AG10803 (cell line): ENCODE measurements at regions not wholly inside any gene's neighbourhood (a gene's known extent, or its start where the extent isn't known, plus 50 kb on each side); places are given as distances from the start of the nearest gene placed in this dataset.

Source experiments
- DNase-seq: peaks from one replicate; pipeline ENCODE4 v3.0.0; 2010; ENCODE audit warnings: low read depth
- H3K4me3 ChIP-seq: 2 replicates; pipeline ENCODE4 v1.5.1; 2011; ENCODE audit warnings: mild to moderate bottlenecking, low read length, control low read depth
- TF ChIP-seq, protein P1 (sequence below): conservative IDR thresholded peaks from 2 replicates; pipeline ENCODE4 v1.5.1; 2011; ENCODE audit warnings: mild to moderate bottlenecking, low read length, control low read depth, inconsistent platforms

DNA sequence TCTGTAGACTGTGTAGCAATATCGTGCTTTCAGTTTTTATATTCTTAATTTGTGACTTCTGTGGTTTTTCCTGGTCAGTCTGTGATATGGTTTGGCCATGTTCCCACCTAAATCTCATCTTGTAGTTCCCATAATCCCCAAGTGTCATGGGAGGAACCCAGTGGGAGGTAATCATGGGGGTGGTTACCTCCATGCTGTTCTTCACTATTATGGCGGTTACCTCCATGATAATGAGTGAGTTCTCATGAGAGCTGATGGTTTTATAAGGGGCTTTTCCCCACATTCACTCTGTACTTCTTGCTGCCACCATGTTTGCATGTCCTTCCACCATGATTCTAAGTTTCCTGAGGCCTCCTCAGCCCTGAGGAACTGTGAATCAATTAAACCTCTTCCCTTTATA lies 169.8 kb downstream of the LEPR start:
- TF ChIP-seq, protein P1, sequence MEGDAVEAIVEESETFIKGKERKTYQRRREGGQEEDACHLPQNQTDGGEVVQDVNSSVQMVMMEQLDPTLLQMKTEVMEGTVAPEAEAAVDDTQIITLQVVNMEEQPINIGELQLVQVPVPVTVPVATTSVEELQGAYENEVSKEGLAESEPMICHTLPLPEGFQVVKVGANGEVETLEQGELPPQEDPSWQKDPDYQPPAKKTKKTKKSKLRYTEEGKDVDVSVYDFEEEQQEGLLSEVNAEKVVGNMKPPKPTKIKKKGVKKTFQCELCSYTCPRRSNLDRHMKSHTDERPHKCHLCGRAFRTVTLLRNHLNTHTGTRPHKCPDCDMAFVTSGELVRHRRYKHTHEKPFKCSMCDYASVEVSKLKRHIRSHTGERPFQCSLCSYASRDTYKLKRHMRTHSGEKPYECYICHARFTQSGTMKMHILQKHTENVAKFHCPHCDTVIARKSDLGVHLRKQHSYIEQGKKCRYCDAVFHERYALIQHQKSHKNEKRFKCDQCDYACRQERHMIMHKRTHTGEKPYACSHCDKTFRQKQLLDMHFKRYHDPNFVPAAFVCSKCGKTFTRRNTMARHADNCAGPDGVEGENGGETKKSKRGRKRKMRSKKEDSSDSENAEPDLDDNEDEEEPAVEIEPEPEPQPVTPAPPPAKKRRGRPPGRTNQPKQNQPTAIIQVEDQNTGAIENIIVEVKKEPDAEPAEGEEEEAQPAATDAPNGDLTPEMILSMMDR, result no peak
- no peak for DNase-seq
- no peak overlapping the region for H3K4me3 ChIP-seq

DNA sequence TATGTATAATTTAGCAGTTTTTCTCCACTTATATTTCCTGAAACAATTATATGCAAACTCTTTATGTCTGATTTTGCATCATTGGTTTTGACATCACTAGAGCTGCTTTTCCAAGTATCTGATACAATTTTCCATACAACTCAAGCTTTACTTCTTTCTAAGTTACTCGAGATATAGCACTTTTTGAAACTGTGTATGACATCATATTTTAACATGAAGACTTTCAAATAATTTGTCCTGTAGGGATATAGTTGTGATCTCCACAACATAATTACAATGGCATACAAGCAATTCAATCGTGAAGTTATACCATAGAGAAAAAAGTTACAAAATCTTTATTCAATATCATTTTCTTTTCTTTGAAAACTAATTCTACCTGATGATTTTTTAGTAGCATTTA lies 173.0 kb downstream of the LEPR start:
- TF ChIP-seq, protein P1, result no peak
- no peak overlapping the region for H3K4me3 ChIP-seq
- no peak for DNase-seq

DNA sequence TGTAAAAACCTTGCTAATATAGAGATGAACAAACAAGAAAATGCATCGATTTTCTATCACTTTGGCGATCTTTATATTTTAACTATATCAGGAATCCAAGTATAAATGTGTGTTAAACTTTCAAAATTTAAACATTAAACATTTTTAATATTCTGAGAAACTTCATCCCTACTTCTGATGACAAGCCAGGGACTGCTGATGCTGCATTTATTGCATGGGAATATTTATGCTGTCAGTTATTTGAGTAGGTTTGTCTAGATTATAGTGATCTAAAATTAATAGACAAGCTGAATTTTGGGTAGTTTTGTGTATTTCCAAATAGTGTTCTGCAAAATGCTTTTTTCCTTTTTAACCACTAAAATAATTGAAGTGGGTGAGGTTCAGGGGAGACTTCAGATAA lies 175.3 kb downstream of the LEPR start:
- TF ChIP-seq, protein P1, result no peak
- DNase-seq, result no peak

DNA sequence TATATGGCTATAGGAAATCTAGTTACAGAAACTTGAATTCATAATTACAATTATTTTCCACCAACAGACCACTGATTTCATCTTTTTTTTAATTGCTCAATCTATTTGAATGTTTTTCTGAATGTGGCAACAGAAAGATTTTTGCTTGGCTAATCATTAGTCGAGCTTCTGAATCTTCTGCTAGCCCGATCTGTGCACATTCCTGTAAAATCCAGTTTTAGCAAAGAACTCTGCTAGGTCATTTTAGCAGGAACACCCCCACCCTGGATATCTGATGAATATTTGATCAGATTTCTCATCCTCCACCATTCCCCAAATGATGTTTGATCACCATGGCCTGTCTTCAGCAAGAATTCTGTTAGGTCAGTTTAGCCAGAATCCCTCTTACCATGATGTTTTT lies 176.3 kb downstream of the LEPR start:
- H3K4me3 ChIP-seq, result no peak overlapping the region
- DNase-seq, result no peak
- TF ChIP-seq, protein P1, result no peak

More for the DNA sequence above, 175.3 kb downstream of the LEPR start:
- no peak overlapping the region for H3K4me3 ChIP-seq

DNA sequence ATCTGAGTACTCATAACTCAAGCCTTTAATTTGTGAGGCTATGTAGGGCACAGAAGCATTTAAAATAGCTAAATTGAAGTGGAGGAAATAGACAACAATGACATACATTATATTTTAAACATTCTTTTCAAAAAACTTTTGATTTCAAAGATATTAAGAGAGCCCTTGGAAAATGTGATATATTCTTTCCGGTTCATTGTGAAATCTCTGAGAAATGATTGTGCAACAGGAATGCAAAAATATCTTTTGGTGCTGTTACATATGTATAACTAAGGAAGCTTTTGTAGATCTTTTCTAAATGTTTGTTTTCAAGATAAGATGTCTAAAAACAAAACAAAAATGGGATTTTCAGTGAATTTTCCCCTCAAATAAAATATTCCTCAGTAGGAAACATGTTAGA lies 185.2 kb downstream of the LEPR start:
- TF ChIP-seq, protein P1, result no peak
- no peak overlapping the region for H3K4me3 ChIP-seq
- DNase-seq, result peak; percentile 15

DNA sequence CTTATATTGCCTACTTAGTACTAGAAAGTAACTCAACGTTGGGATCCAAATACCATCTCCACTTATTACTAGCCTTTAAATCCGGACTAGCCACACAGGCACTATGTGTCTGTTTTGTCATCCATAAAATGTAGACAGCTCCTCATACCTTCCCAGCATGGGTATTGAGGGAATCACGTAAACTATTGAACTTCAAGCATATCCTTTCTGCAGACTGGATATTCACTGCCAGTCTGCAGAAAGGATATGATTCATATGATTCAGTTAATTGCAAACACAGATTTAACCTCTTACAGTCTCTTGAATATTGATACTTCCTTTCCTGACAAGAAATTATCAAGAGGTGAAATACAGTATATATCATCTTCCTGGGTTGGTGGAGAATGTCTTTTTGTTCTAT lies 186.0 kb downstream of the LEPR start:
- DNase-seq, result no peak
- no peak overlapping the region for H3K4me3 ChIP-seq
- TF ChIP-seq, protein P1, result no peak

DNA sequence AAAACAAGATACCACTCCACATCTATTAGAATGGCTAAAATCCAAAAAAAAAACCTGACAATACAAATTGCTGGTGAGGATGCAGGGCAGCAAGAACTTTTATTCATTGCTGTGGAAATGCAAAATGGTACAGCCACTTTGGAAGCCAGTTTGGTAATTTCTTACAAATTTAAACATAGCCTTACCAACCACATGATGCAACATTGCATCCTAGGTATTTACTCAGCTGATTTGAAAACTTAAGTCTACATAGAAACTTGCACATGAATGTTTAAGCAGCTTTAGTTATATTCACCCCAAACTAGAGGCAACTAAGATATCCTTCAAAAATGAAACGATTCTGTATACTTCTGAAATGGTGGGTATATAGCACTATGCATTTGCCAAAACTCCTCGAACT lies 178.8 kb upstream of the PDE4B start:
- H3K4me3 ChIP-seq, result no peak overlapping the region
- TF ChIP-seq, protein P1, result no peak
- DNase-seq, result no peak
